ENCODE measurements at regions not wholly inside any gene's neighbourhood (a gene's known extent, or its start where the extent isn't known, plus 50 kb on each side); places are given as distances from the start of the nearest gene placed in this dataset.

GRCh38 chr2:60152226-60152833 lies 401.1 kb downstream of the BCL11A start:
- DNase-seq = peak; percentile 70

- no peak for DNase-seq
These were observed 404.3 kb downstream of the BCL11A start for GRCh38 chr2:60149176-60149575.

- no peak for DNase-seq
These were observed 404.7 kb downstream of the BCL11A start for GRCh38 chr2:60148716-60149115.

GRCh38 chr2:60140185-60140584 lies 413.3 kb downstream of the BCL11A start:
- DNase-seq = no peak

- no peak for DNase-seq
These were observed 416.5 kb downstream of the BCL11A start for GRCh38 chr2:60136913-60137312.

GRCh38 chr2:60127191-60127590 lies 426.3 kb downstream of the BCL11A start:
- DNase-seq = no peak

GRCh38 chr2:60125611-60126426 lies 427.6 kb downstream of the BCL11A start:
- DNase-seq = no peak

- peak; percentile 6 for DNase-seq
These were observed 433.7 kb downstream of the BCL11A start for GRCh38 chr2:60119778-60120177.

- DNase-seq = no peak
These were observed 434.5 kb downstream of the BCL11A start for GRCh38 chr2:60118917-60119316.

- DNase-seq = peak; percentile 31
These were observed 435.4 kb downstream of the BCL11A start for GRCh38 chr2:60118061-60118460.

- DNase-seq = peak; percentile 89
These were observed 437.1 kb downstream of the BCL11A start for GRCh38 chr2:60116161-60116875.

GRCh38 chr2:60109744-60110143 lies 443.7 kb downstream of the BCL11A start:
- no peak for DNase-seq

- DNase-seq = no peak
These were observed 446.5 kb downstream of the BCL11A start for GRCh38 chr2:60106836-60107529.

- no peak for DNase-seq
These were observed 447.5 kb downstream of the BCL11A start for GRCh38 chr2:60105906-60106305.

- DNase-seq = no peak
These were observed 448.6 kb downstream of the BCL11A start for GRCh38 chr2:60104514-60105505.

- DNase-seq = no peak
These were observed 453.4 kb downstream of the BCL11A start for GRCh38 chr2:60100034-60100433.

- no peak for DNase-seq
These were observed 454.5 kb downstream of the BCL11A start for GRCh38 chr2:60098996-60099395.

GRCh38 chr2:60097298-60097697 lies 456.2 kb downstream of the BCL11A start:
- DNase-seq = no peak

- DNase-seq = no peak
These were observed 456.9 kb downstream of the BCL11A start for GRCh38 chr2:60096556-60096955.

GRCh38 chr2:60095903-60096302 lies 457.6 kb downstream of the BCL11A start:
- DNase-seq = no peak

- DNase-seq = peak; percentile 26
These were observed 458.1 kb downstream of the BCL11A start for GRCh38 chr2:60095202-60095815.

All from OCI-M1 (cell line).